Body of pancreas (tissue), 4 donors: ENCODE measurements at regions not wholly inside any gene's neighbourhood (a gene's known extent, or its start where the extent isn't known, plus 50 kb on each side); places are given as distances from the start of the nearest gene placed in this dataset.

ENCODE experiments used
- CTCF ChIP-seq, 7 experiments: fragments of 450-650 bp in 4 of 7; fragments of 200-600 bp in 3 of 7; sonication (generic) in 3 of 7; IDR thresholded peaks; one replicate each; pipeline ENCODE4 v1.5.1; 2016 to 2019; ENCODE audit warnings: antibody characterized with exemption in 7 of 7
- POLR2A ChIP-seq, 3 donors: fragments of 450-650 bp; IDR thresholded peaks; one replicate each; pipeline ENCODE4 v1.6.1; 2016; ENCODE audit warnings: antibody characterized with exemption in 3 of 3, mild to moderate bottlenecking in 2 of 3

GRCh38 chr6:1253816-1254215 lies 58.1 kb upstream of the FOXQ1 start:
- TF ChIP-seq CTCF (IDR thresholded peaks at IDR 0.05) (no peak), POLR2A (IDR thresholded peaks at IDR 0.05) (no peak)
